ENCODE measurements at regions not wholly inside any gene's neighbourhood (a gene's known extent, or its start where the extent isn't known, plus 50 kb on each side); places are given as distances from the start of the nearest gene placed in this dataset.

DNA sequence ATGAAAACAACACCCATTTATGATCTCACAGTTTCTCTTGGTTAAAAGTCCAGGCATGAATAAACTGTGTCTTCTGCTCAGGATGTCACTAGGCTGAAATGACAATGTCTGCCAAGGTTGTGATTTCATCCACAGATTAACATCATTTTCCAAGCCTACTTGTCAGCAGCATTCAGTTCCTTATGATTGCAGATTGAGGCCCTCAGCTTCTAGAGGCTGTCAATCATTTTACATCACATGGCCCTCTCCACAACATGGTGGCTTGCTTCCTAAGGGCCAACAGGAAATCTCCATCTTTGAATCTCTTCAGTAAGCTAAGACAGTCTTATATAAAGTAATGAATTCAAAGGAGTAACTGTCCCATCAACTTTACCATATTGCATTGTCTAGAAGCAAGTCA, 377.6 kb downstream of the ANKRD7 start:
- Histone ChIP-seq H3K36me3 (ENCODE audit: control insufficient read depth in 2 of 2, insufficient read depth in 2 of 2, low read length in 1 of 2) (no peaks in the 10 kb centered on the region), H3K4me1 (ENCODE audit: control insufficient read depth, insufficient read depth, low read length) (no peaks in the 10 kb centered on the region), H3K4me2 (ENCODE audit: control insufficient read depth, insufficient read depth) (no peak overlapping the region), H3K27me3 (replicated peaks in 1 of 2; ENCODE audit: control insufficient read depth in 2 of 2, insufficient read depth in 2 of 2, low read length in 1 of 2) (no peaks in the 10 kb centered on the region), H4K20me1 (ENCODE audit: control insufficient read depth, insufficient read depth) (no peaks in the 10 kb centered on the region), H3K9ac (ENCODE audit: control insufficient read depth, insufficient read depth, low read length) (no peak overlapping the region), H3K27ac (ENCODE audit: control insufficient read depth, insufficient read depth) (no peak overlapping the region), H2AFZ (ENCODE audit: control insufficient read depth, low read depth, low read length) (no peak overlapping the region), H3K79me2 (ENCODE audit: control insufficient read depth, insufficient read depth, low read length) (no peaks in the 10 kb centered on the region), H3K4me3 (no peak overlapping the region), H3K9me3 (replicated peaks; ENCODE audit: control insufficient read depth, insufficient read depth, low read length) (no peaks in the 10 kb centered on the region)
- no peak for ATAC-seq
- RAD21 ChIA-PET (ENCODE audit: unreplicated experiment), result no interaction called here
- no peak for DNase-seq (ENCODE audit: low read depth, low spot score)
- POLR2A ChIA-PET, result interaction anchor here (0.5 kb wide), 1 partner anchor 1982 kb away, joined by 3 read pairs; no protein-coding TSS in a partner anchor
- SMC1A ChIA-PET (ENCODE audit: uncharacterized antibody, unreplicated experiment), result no interaction called here
- CTCF ChIA-PET, result no interaction called here
- no peak for TF ChIP-seq NR2F1 (conservative IDR thresholded peaks at IDR 0.05)
- TF ChIP-seq, protein P1, sequence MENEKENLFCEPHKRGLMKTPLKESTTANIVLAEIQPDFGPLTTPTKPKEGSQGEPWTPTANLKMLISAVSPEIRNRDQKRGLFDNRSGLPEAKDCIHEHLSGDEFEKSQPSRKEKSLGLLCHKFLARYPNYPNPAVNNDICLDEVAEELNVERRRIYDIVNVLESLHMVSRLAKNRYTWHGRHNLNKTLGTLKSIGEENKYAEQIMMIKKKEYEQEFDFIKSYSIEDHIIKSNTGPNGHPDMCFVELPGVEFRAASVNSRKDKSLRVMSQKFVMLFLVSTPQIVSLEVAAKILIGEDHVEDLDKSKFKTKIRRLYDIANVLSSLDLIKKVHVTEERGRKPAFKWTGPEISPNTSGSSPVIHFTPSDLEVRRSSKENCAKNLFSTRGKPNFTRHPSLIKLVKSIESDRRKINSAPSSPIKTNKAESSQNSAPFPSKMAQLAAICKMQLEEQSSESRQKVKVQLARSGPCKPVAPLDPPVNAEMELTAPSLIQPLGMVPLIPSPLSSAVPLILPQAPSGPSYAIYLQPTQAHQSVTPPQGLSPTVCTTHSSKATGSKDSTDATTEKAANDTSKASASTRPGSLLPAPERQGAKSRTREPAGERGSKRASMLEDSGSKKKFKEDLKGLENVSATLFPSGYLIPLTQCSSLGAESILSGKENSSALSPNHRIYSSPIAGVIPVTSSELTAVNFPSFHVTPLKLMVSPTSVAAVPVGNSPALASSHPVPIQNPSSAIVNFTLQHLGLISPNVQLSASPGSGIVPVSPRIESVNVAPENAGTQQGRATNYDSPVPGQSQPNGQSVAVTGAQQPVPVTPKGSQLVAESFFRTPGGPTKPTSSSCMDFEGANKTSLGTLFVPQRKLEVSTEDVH (IDR thresholded peaks at IDR 0.05; ENCODE audit: low read depth, partially characterized antibody), result no peak
- TF ChIP-seq, protein P2, sequence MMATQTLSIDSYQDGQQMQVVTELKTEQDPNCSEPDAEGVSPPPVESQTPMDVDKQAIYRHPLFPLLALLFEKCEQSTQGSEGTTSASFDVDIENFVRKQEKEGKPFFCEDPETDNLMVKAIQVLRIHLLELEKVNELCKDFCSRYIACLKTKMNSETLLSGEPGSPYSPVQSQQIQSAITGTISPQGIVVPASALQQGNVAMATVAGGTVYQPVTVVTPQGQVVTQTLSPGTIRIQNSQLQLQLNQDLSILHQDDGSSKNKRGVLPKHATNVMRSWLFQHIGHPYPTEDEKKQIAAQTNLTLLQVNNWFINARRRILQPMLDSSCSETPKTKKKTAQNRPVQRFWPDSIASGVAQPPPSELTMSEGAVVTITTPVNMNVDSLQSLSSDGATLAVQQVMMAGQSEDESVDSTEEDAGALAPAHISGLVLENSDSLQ (IDR thresholded peaks at IDR 0.05), result no peak
- in situ Hi-C loops (cut with MboI) (no loop called here), intact Hi-C loops (cut with micrococcal nuclease; ENCODE audit: unreplicated experiment) (no loop called here)
- no peak for FAIRE-seq
- BruUV-seq (replicated peaks), result no TSS peak

DNA sequence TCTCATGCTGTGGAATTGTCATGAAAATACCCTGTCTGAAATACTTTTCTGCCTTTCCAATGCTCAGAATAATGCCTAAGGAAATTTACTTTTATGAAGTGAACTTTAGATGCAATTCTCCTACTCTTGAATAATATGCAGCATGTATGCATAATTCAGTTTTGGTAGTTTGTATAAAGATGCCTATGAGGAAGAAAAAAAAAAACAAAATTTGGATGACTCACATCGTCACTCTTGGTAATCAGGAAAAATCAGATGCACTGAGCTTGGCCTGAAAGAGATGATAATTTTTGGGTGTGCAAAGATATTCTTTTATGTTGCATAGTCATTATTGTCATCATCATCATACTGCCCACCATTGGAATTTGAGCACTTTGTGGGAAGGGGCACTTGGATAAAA, 382.1 kb downstream of the ANKRD7 start:
- in situ Hi-C loops (cut with MboI) (no loop called here), intact Hi-C loops (cut with micrococcal nuclease; ENCODE audit: unreplicated experiment) (no loop called here)
- Histone ChIP-seq H2AFZ (ENCODE audit: control insufficient read depth, low read depth, low read length) (no peak overlapping the region), H3K4me3 (no peak overlapping the region), H3K4me2 (ENCODE audit: control insufficient read depth, insufficient read depth) (no peak overlapping the region), H3K9me3 (replicated peaks; ENCODE audit: control insufficient read depth, insufficient read depth, low read length) (no peaks in the 10 kb centered on the region), H3K27me3 (replicated peaks in 1 of 2; ENCODE audit: control insufficient read depth in 2 of 2, insufficient read depth in 2 of 2, low read length in 1 of 2) (no peaks in the 10 kb centered on the region), H3K27ac (ENCODE audit: control insufficient read depth, insufficient read depth) (no peak overlapping the region), H4K20me1 (ENCODE audit: control insufficient read depth, insufficient read depth) (no peaks in the 10 kb centered on the region), H3K79me2 (ENCODE audit: control insufficient read depth, insufficient read depth, low read length) (no peaks in the 10 kb centered on the region), H3K36me3 (ENCODE audit: control insufficient read depth in 2 of 2, insufficient read depth in 2 of 2, low read length in 1 of 2) (no peaks in the 10 kb centered on the region), H3K9ac (ENCODE audit: control insufficient read depth, insufficient read depth, low read length) (no peak overlapping the region), H3K4me1 (ENCODE audit: control insufficient read depth, insufficient read depth, low read length) (no peaks in the 10 kb centered on the region)
- WGBS (ENCODE audit: insufficient coverage, insufficient replicate concordance, low lambda C conversion rate, missing lambda C conversion rate), result 0% methylated on average over 1 of the region's 1 CpG
- RAD21 ChIA-PET (ENCODE audit: unreplicated experiment), result no interaction called here
- no TSS peak for BruUV-seq (replicated peaks)
- CTCF ChIA-PET, result no interaction called here
- no peak for FAIRE-seq
- POLR2A ChIA-PET, result no interaction called here
- ATAC-seq, result no peak
- no peak for DNase-seq (ENCODE audit: low read depth, low spot score)
- SMC1A ChIA-PET (ENCODE audit: uncharacterized antibody, unreplicated experiment), result interaction anchor here (1.4 kb wide), 1 partner anchor 14 kb away, joined by 3 read pairs; no protein-coding TSS in a partner anchor
- TF ChIP-seq, protein P3, sequence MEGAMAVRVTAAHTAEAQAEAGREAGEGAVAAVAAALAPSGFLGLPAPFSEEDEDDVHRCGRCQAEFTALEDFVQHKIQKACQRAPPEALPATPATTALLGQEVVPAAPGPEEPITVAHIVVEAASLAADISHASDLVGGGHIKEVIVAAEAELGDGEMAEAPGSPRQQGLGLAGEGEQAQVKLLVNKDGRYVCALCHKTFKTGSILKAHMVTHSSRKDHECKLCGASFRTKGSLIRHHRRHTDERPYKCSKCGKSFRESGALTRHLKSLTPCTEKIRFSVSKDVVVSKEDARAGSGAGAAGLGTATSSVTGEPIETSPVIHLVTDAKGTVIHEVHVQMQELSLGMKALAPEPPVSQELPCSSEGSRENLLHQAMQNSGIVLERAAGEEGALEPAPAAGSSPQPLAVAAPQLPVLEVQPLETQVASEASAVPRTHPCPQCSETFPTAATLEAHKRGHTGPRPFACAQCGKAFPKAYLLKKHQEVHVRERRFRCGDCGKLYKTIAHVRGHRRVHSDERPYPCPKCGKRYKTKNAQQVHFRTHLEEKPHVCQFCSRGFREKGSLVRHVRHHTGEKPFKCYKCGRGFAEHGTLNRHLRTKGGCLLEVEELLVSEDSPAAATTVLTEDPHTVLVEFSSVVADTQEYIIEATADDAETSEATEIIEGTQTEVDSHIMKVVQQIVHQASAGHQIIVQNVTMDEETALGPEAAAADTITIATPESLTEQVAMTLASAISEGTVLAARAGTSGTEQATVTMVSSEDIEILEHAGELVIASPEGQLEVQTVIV (IDR thresholded peaks at IDR 0.05; ENCODE audit: borderline replicate concordance, partially characterized antibody), result no peak
- TF ChIP-seq RFX5 (IDR thresholded peaks at IDR 0.05; ENCODE audit: low read depth, low read length) (no peak), RAD21 (IDR thresholded peaks at IDR 0.05; ENCODE audit: insufficient read depth, low read depth, low read length) (no peak), TCF12 (IDR thresholded peaks at IDR 0.05; ENCODE audit: low read depth, low read length) (no peak), EED (IDR thresholded peaks at IDR 0.05; ENCODE audit: low read depth) (no peak)
- TF ChIP-seq, protein P4, sequence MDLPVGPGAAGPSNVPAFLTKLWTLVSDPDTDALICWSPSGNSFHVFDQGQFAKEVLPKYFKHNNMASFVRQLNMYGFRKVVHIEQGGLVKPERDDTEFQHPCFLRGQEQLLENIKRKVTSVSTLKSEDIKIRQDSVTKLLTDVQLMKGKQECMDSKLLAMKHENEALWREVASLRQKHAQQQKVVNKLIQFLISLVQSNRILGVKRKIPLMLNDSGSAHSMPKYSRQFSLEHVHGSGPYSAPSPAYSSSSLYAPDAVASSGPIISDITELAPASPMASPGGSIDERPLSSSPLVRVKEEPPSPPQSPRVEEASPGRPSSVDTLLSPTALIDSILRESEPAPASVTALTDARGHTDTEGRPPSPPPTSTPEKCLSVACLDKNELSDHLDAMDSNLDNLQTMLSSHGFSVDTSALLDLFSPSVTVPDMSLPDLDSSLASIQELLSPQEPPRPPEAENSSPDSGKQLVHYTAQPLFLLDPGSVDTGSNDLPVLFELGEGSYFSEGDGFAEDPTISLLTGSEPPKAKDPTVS (IDR thresholded peaks at IDR 0.05; ENCODE audit: low read depth, low read length), result no peak
- TF ChIP-seq, protein P5, sequence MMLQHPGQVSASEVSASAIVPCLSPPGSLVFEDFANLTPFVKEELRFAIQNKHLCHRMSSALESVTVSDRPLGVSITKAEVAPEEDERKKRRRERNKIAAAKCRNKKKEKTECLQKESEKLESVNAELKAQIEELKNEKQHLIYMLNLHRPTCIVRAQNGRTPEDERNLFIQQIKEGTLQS (IDR thresholded peaks at IDR 0.05; ENCODE audit: borderline replicate concordance, extremely low read depth, low read depth, low read length), result no peak
